Middle frontal gyrus (tissue), 1 donor: ENCODE measurements at regions not wholly inside any gene's neighbourhood (a gene's known extent, or its start where the extent isn't known, plus 50 kb on each side); places are given as distances from the start of the nearest gene placed in this dataset.

Source experiments
- DNase-seq: peaks from one replicate; pipeline ENCODE4 v3.0.0-alpha.2; 2015; ENCODE audit warnings: low spot score; ENCODE audit errors: extremely low spot score

GRCh38 chr5:159531554-159532105, 201.3 kb upstream of the IL12B start:
- no peak for DNase-seq

GRCh38 chr5:159533197-159533596, 202.9 kb upstream of the IL12B start:
- DNase-seq: no peak

GRCh38 chr5:159536166-159536565, 205.9 kb upstream of the IL12B start:
- DNase-seq: no peak

GRCh38 chr5:159536646-159537045, 206.4 kb upstream of the IL12B start:
- DNase-seq: no peak

- no peak for DNase-seq
Observed at GRCh38 chr5:159539678-159540077, 209.4 kb upstream of the IL12B start.

- DNase-seq: no peak
Observed at GRCh38 chr5:159543326-159543725, 213.0 kb upstream of the IL12B start.

GRCh38 chr5:159545156-159545555, 214.9 kb upstream of the IL12B start:
- no peak for DNase-seq

- DNase-seq: no peak
Observed at GRCh38 chr5:159547466-159548195, 217.3 kb upstream of the IL12B start.

GRCh38 chr5:159548517-159548916, 218.2 kb upstream of the IL12B start:
- no peak for DNase-seq

GRCh38 chr5:159549046-159549445, 218.8 kb upstream of the IL12B start:
- DNase-seq: no peak

GRCh38 chr5:159550951-159551350, 220.7 kb upstream of the IL12B start:
- DNase-seq: no peak

GRCh38 chr5:159552751-159553150, 222.5 kb upstream of the IL12B start:
- no peak for DNase-seq

GRCh38 chr5:159553792-159554191, 223.5 kb upstream of the IL12B start:
- DNase-seq: no peak

GRCh38 chr5:159555084-159555483, 224.8 kb upstream of the IL12B start:
- DNase-seq: no peak

GRCh38 chr5:159559337-159559736, 229.1 kb upstream of the IL12B start:
- DNase-seq: no peak

- no peak for DNase-seq
Observed at GRCh38 chr5:159560088-159560487, 229.8 kb upstream of the IL12B start.

GRCh38 chr5:159564031-159564430, 233.7 kb upstream of the IL12B start:
- DNase-seq: no peak

- DNase-seq: no peak
Observed at GRCh38 chr5:159566832-159567231, 236.5 kb upstream of the IL12B start.

- no peak for DNase-seq
Observed at GRCh38 chr5:159567461-159567860, 237.2 kb upstream of the IL12B start.

- no peak for DNase-seq
Observed at GRCh38 chr5:159571501-159572244, 241.4 kb upstream of the IL12B start.

GRCh38 chr5:159576902-159577301, 246.6 kb upstream of the IL12B start:
- DNase-seq: no peak

GRCh38 chr5:159581502-159582249, 251.4 kb upstream of the IL12B start:
- no peak for DNase-seq
